ENCODE measurements at regions not wholly inside any gene's neighbourhood (a gene's known extent, or its start where the extent isn't known, plus 50 kb on each side); places are given as distances from the start of the nearest gene placed in this dataset.

- TF ChIP-seq POLR2A (IDR thresholded peaks at IDR 0.05; ENCODE audit: low read depth, low read length): no peak
- no peak for TF ChIP-seq TAF1 (IDR thresholded peaks at IDR 0.05; ENCODE audit: low read depth, low read length)
- TF ChIP-seq PAX5 (IDR thresholded peaks at IDR 0.05; ENCODE audit: insufficient read depth, low read length, severe bottlenecking): no peak
- no peak for TF ChIP-seq SPI1 (IDR thresholded peaks at IDR 0.05; ENCODE audit: low read depth, low read length)
These were observed 531.9 kb downstream of the PTPRC start for GRCh38 chr1:199170711-199171110.
